Bronchial epithelial cell (primary cell): ENCODE measurements at regions not wholly inside any gene's neighbourhood (a gene's known extent, or its start where the extent isn't known, plus 50 kb on each side); places are given as distances from the start of the nearest gene placed in this dataset.

ENCODE experiments used
- DNase-seq: peaks from one replicate; pipeline ENCODE4 v3.0.0-alpha.2; 2010; ENCODE audit warnings: low read depth
- FAIRE-seq: peaks from 2 replicates; lab custom pipeline; 2011; peaks lifted over from hg19 to GRCh38; lab: Jason Lieb, UNC
- H3K27me3 ChIP-seq: 2 replicates; pipeline ENCODE4 v1.5.1; 2011; ENCODE audit warnings: low read length; ENCODE audit not compliant: control insufficient read depth, insufficient read depth
- H3K36me3 ChIP-seq: 2 replicates; pipeline ENCODE4 v1.5.1; 2011; ENCODE audit warnings: low read length; ENCODE audit not compliant: control insufficient read depth, insufficient read depth
- H3K4me3 ChIP-seq: 2 replicates; pipeline ENCODE4 v1.5.1; 2011; ENCODE audit warnings: mild to moderate bottlenecking, low read depth, low read length, control low read depth
- CTCF ChIP-seq: IDR thresholded peaks from 2 replicates; pipeline ENCODE4 v1.5.1; 2011; ENCODE audit warnings: mild to moderate bottlenecking, moderate library complexity, low read length, control low read depth, inconsistent platforms; ENCODE audit not compliant: insufficient read depth, severe bottlenecking

- TF ChIP-seq CTCF = no peak
- H3K36me3 ChIP-seq = no peaks in the 10 kb centered on the region
- no peaks in the 10 kb centered on the region for H3K27me3 ChIP-seq
- FAIRE-seq (no peak), DNase-seq (no peak)
- H3K4me3 ChIP-seq = no peak overlapping the region
Observed at GRCh38 chr4:96879527-96879926, 1039.6 kb downstream of the PDHA2 start.

DNA sequence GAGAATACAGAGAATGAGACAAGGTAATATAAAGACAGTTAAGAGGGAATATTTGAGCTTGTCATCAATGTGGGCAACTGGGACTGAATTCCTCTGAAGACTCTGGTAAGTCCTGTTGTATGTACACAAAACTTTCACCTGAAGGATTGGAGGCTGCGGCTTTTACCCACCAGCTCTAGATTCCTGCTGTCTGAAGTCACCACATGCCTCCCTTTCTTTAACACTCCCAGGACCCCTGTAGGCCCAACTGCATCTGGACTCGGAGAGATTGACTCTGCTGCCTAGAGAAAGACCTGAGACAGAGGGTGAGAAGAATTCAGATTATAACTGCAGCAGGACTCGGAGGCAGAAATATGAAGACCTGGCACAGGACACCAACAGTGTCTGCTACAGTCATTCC lies 1048.0 kb downstream of the PDHA2 start:
- Histone ChIP-seq H3K27me3 (no peaks in the 10 kb centered on the region), H3K4me3 (no peak overlapping the region), H3K36me3 (no peaks in the 10 kb centered on the region)
- no peak for TF ChIP-seq CTCF
- no peak for DNase-seq
- FAIRE-seq = no peak

DNA sequence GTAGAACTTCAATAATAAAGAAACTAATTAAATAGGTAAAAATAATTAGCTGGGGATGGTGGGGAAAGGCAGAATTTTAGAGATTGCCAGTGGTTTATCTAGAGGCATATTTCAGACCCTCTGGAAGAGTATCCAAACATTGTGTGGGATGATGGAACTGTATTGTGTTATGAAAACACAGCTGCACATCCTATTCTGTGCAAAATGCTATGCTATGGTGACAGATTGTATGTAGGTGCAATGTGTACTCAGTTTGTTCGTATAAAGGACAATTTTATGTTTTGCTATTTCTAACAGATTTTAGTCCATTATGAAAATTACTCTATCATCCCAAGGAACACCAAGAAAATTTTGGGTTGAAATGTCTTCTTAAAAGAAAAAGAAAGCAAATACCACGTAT lies 1054.7 kb downstream of the PDHA2 start:
- FAIRE-seq = no peak
- no peak for DNase-seq
- no peak overlapping the region for H3K4me3 ChIP-seq
- no peak for TF ChIP-seq CTCF
- no peaks in the 10 kb centered on the region for H3K27me3 ChIP-seq
- H3K36me3 ChIP-seq = no peaks in the 10 kb centered on the region

- Histone ChIP-seq H3K27me3 (no peaks in the 10 kb centered on the region), H3K4me3 (no peak overlapping the region), H3K36me3 (no peaks in the 10 kb centered on the region)
- DNase-seq = no peak
- no peak for FAIRE-seq
- no peak for TF ChIP-seq CTCF
Observed at GRCh38 chr4:96895826-96896225, 1055.9 kb downstream of the PDHA2 start.

DNA sequence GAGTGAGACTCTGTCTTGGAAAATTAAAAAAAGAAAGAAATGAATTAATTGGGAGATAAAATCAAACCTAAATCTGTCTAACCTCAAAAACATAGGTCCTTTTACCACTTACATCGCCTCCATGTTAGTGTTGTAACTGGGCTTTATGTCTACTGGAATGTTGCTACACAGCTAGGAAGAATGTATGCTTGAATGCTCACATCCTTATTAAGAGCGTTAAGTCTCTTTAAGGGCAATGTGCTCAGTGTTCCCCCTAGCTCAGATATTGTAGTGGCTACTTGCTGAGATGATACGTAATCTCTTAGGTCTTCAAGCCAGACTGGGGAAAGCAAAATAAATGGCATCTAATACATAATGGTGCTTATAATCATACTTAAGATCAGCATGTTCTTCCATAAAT lies 1072.8 kb downstream of the PDHA2 start:
- no peak for TF ChIP-seq CTCF
- H3K4me3 ChIP-seq = no peak overlapping the region
- FAIRE-seq (no peak), DNase-seq (no peak)
- no peaks in the 10 kb centered on the region for H3K36me3 ChIP-seq
- no peaks in the 10 kb centered on the region for H3K27me3 ChIP-seq

GRCh38 chr4:96913441-96914080 lies 1073.7 kb downstream of the PDHA2 start:
- Histone ChIP-seq H3K27me3 (no peaks in the 10 kb centered on the region), H3K4me3 (no peak overlapping the region), H3K36me3 (no peaks in the 10 kb centered on the region)
- TF ChIP-seq CTCF = no peak
- DNase-seq (no peak), FAIRE-seq (no peak)
